H9 (cell line): ENCODE measurements at regions not wholly inside any gene's neighbourhood (a gene's known extent, or its start where the extent isn't known, plus 50 kb on each side); places are given as distances from the start of the nearest gene placed in this dataset.

Experiments
- DNase-seq: peaks from one replicate; pipeline ENCODE4 v3.0.0-alpha.2; 2017
- H2AFZ ChIP-seq: one replicate; pipeline ENCODE4 v1.6.1; 2013; ENCODE audit warnings: mild to moderate bottlenecking, low read length, control low read depth, moderate library complexity
- H2AK5ac ChIP-seq: 2 replicates; pipeline ENCODE4 v1.6.1; 2013; ENCODE audit warnings: low read length, control low read depth, mixed read lengths; ENCODE audit not compliant: insufficient read length
- H2BK120ac ChIP-seq: one replicate; pipeline ENCODE4 v1.6.1; 2013; ENCODE audit warnings: low read depth, mild to moderate bottlenecking, low read length, control low read depth, inconsistent platforms; ENCODE audit not compliant: poor library complexity, severe bottlenecking
- H2BK12ac ChIP-seq: 2 replicates; pipeline ENCODE4 v1.6.1; 2013; ENCODE audit warnings: low read length, control low read depth, mixed read lengths, low read depth; ENCODE audit not compliant: insufficient read length
- H2BK15ac ChIP-seq: 2 replicates; pipeline ENCODE4 v1.6.1; 2013; ENCODE audit warnings: low read depth, low read length, control low read depth
- H2BK20ac ChIP-seq: one replicate; pipeline ENCODE4 v1.6.1; 2013; ENCODE audit warnings: low read depth, mild to moderate bottlenecking, low read length, control low read depth, inconsistent platforms; ENCODE audit not compliant: poor library complexity, severe bottlenecking
- H2BK5ac ChIP-seq: 2 replicates; pipeline ENCODE4 v1.6.1; 2013; ENCODE audit warnings: low read length, control low read depth, mixed read lengths; ENCODE audit not compliant: insufficient read length
- H3K14ac ChIP-seq: 2 replicates; pipeline ENCODE4 v1.6.1; 2013; ENCODE audit warnings: low read length, control low read depth; ENCODE audit not compliant: insufficient read depth
- H3K18ac ChIP-seq: 2 replicates; pipeline ENCODE4 v1.6.1; 2013; ENCODE audit warnings: low read depth, mild to moderate bottlenecking, mixed read lengths, low read length, control low read depth; ENCODE audit not compliant: insufficient read length
- H3K23ac ChIP-seq: 2 replicates; pipeline ENCODE4 v1.6.1; 2013; ENCODE audit warnings: low read length, control low read depth, mixed read lengths, low read depth; ENCODE audit not compliant: insufficient read length
- H3K23me2 ChIP-seq: 2 replicates; pipeline ENCODE4 v1.6.1; 2013; ENCODE audit warnings: low read depth, mild to moderate bottlenecking, mixed read lengths, low read length, control low read depth; ENCODE audit not compliant: insufficient read length, poor library complexity, severe bottlenecking
- H3K27ac ChIP-seq: 2 replicates; pipeline ENCODE4 v1.5.1; 2013; ENCODE audit warnings: low read length, control low read depth, mixed read lengths, low read depth; ENCODE audit not compliant: insufficient read length
- H3K27me3 ChIP-seq: 2 replicates; pipeline ENCODE4 v1.6.1; 2013; ENCODE audit warnings: low read length, control low read depth, inconsistent platforms; ENCODE audit not compliant: insufficient read depth
- H3K4ac ChIP-seq: 2 replicates; pipeline ENCODE4 v1.6.1; 2013; ENCODE audit warnings: low read depth, mild to moderate bottlenecking, control low read depth, inconsistent platforms, low read length, moderate library complexity
- H3K4me1 ChIP-seq: 2 replicates; pipeline ENCODE4 v1.6.1; 2013; ENCODE audit warnings: low read length, control low read depth, inconsistent platforms; ENCODE audit not compliant: insufficient read depth
- H3K4me2 ChIP-seq: 2 replicates; pipeline ENCODE4 v1.6.1; 2013; ENCODE audit warnings: low read length, control low read depth, mixed read lengths; ENCODE audit not compliant: insufficient read length, insufficient read depth
- H3K56ac ChIP-seq: 2 replicates; pipeline ENCODE4 v1.6.1; 2013; ENCODE audit warnings: low read depth, mild to moderate bottlenecking, mixed read lengths, low read length, control low read depth; ENCODE audit not compliant: insufficient read length
- H3K79me1 ChIP-seq: 2 replicates; pipeline ENCODE4 v1.6.1; 2013; ENCODE audit warnings: low read depth, mild to moderate bottlenecking, moderate library complexity, low read length, control low read depth, inconsistent platforms; ENCODE audit not compliant: insufficient read depth, poor library complexity, severe bottlenecking
- H3K79me2 ChIP-seq: 2 replicates; pipeline ENCODE4 v1.6.1; 2013; ENCODE audit warnings: low read length, control low read depth, inconsistent platforms; ENCODE audit not compliant: insufficient read depth
- H3K9ac ChIP-seq: 2 replicates; pipeline ENCODE4 v1.6.1; 2013; ENCODE audit warnings: low read length, control low read depth, mixed read lengths; ENCODE audit not compliant: insufficient read length; ENCODE audit errors: extremely low read depth
- H3K9me3 ChIP-seq: one replicate; pipeline ENCODE4 v1.6.1; 2013; ENCODE audit warnings: low read depth, low read length, inconsistent platforms; ENCODE audit not compliant: control insufficient read depth
- H3T11ph ChIP-seq: one replicate; pipeline ENCODE4 v1.6.1; 2013; ENCODE audit warnings: mild to moderate bottlenecking, low read length, control low read depth, inconsistent platforms
- H4K20me1 ChIP-seq: one replicate; pipeline ENCODE4 v1.6.1; 2013; ENCODE audit not compliant: control insufficient read depth, insufficient read length, insufficient read depth
- H4K5ac ChIP-seq: 2 replicates; pipeline ENCODE4 v1.6.1; 2013; ENCODE audit warnings: low read depth, mild to moderate bottlenecking, mixed read lengths, low read length, control low read depth; ENCODE audit not compliant: insufficient read length
- H4K8ac ChIP-seq: replicated peaks from 2 replicates; pipeline ENCODE4 v1.6.1; 2013; ENCODE audit warnings: low read length, control low read depth, mixed read lengths, low read depth; ENCODE audit not compliant: insufficient read length
- H4K91ac ChIP-seq: 2 replicates; pipeline ENCODE4 v1.6.1; 2013; ENCODE audit warnings: low read depth, mild to moderate bottlenecking, moderate library complexity, mixed read lengths, low read length, control low read depth; ENCODE audit not compliant: insufficient read length
- H3K27ac Mint-ChIP-seq, 3 experiments: 2 replicates in 2 of 3; 3 replicates in 1 of 3; pipeline ENCODE4 v1.8.0; 2020 to 2021; ENCODE audit warnings: mixed read lengths in 3 of 3, mild to moderate bottlenecking in 1 of 3, moderate library complexity in 1 of 3
- H3K27me3 Mint-ChIP-seq: 2 replicates; pipeline ENCODE4 v1.8.0; 2021; ENCODE audit warnings: low read depth, mild to moderate bottlenecking, moderate library complexity, mixed read lengths
- H3K36me3 Mint-ChIP-seq, 3 experiments: 2 replicates in 2 of 3; 3 replicates in 1 of 3; pipeline ENCODE4 v1.8.0; 2020 to 2021; ENCODE audit warnings: low read depth in 3 of 3, mixed read lengths in 3 of 3; ENCODE audit not compliant: insufficient read depth in 1 of 3
- H3K4me1 Mint-ChIP-seq, 2 experiments: 2 replicates each; pipeline ENCODE4 v1.8.0; 2020; ENCODE audit warnings: mixed read lengths in 2 of 2
- H3K4me3 Mint-ChIP-seq, 2 experiments: 2 replicates in 1 of 2; 3 replicates in 1 of 2; pipeline ENCODE4 v1.8.0; 2020 to 2021; ENCODE audit warnings: mild to moderate bottlenecking in 2 of 2, mixed read lengths in 2 of 2, moderate library complexity in 1 of 2
- H3K9me3 Mint-ChIP-seq, 2 experiments: 2 replicates in 1 of 2; 3 replicates in 1 of 2; pipeline ENCODE4 v1.8.0; 2020; ENCODE audit warnings: mild to moderate bottlenecking in 2 of 2, mixed read lengths in 2 of 2, moderate library complexity in 1 of 2
- CTCF ChIP-seq: fragments of 200-600 bp; sonication (generic); conservative IDR thresholded peaks from 3 replicates; pipeline ENCODE4 v1.8.0; 2021; ENCODE audit warnings: antibody characterized with exemption, mild to moderate bottlenecking
- WGBS: extraction: QIAGEN DNeasy Blood & Tissue Kit; methylation state at CpG from one replicate; pipeline ENCODE4 v1.1.7; 2013; ENCODE audit warnings: missing lambda C conversion rate, low lambda C conversion rate, mixed read lengths; ENCODE audit not compliant: insufficient read length; ENCODE audit errors: extremely low coverage; 5-methylcytosine and 5-hydroxymethylcytosine counted together

- H3K23ac ChIP-seq, result no peak overlapping the region
- no peak overlapping the region for H2BK120ac ChIP-seq
- no peak overlapping the region for H3K18ac ChIP-seq
- no peaks in the 10 kb centered on the region for H4K20me1 ChIP-seq
- no peak overlapping the region for H2AFZ ChIP-seq
- TF ChIP-seq CTCF, result no peak
- no peak for DNase-seq
- no peak overlapping the region for H4K5ac ChIP-seq
- no CpG with 5 or more reads among the region's 20 CpGs for WGBS
- no peak overlapping the region for H3K4me3 Mint-ChIP-seq
- H3K23me2 ChIP-seq, result no peaks in the 10 kb centered on the region
- no peak overlapping the region for H2BK12ac ChIP-seq
- no peaks in the 10 kb centered on the region for H3K4me1 ChIP-seq
- H3K27me3 ChIP-seq, result no peaks in the 10 kb centered on the region
- no peaks in the 10 kb centered on the region for H3K36me3 Mint-ChIP-seq
- H3T11ph ChIP-seq, result no peak overlapping the region
- no peaks in the 10 kb centered on the region for H3K4me1 Mint-ChIP-seq
- H3K4me2 ChIP-seq, result no peak overlapping the region
- no peak overlapping the region for H3K27ac Mint-ChIP-seq
- peaks cover 2% of the 10 kb centered on the region for H3K27me3 Mint-ChIP-seq
- H2BK15ac ChIP-seq, result no peak overlapping the region
- H3K56ac ChIP-seq, result no peak overlapping the region
- H2BK20ac ChIP-seq, result no peak overlapping the region
- no peak overlapping the region for H2AK5ac ChIP-seq
- no peak overlapping the region for H4K91ac ChIP-seq
- H2BK5ac ChIP-seq, result no peak overlapping the region
- H3K27ac ChIP-seq, result no peak overlapping the region
- H3K9me3 Mint-ChIP-seq, result no peaks in the 10 kb centered on the region
- no peaks in the 10 kb centered on the region for H3K9me3 ChIP-seq
- H3K9ac ChIP-seq, result no peak overlapping the region
- H3K79me1 ChIP-seq, result no peaks in the 10 kb centered on the region
- H3K14ac ChIP-seq, result no peak overlapping the region
- H4K8ac ChIP-seq, result no peak overlapping the region
- H3K4ac ChIP-seq, result no peak overlapping the region
- H3K79me2 ChIP-seq, result no peaks in the 10 kb centered on the region
Observed at GRCh38 chr2:66301022-66301766, 133.7 kb upstream of the MEIS1 start.
